Osteoblast (primary cell): ENCODE measurements at regions not wholly inside any gene's neighbourhood (a gene's known extent, or its start where the extent isn't known, plus 50 kb on each side); places are given as distances from the start of the nearest gene placed in this dataset.

Experiments used
- DNase-seq: peaks from one replicate; pipeline ENCODE4 v3.0.0; 2011; ENCODE audit warnings: low spot score, mixed read lengths; ENCODE audit not compliant: insufficient read length; ENCODE audit errors: missing footprints
- H2AFZ ChIP-seq: 2 replicates; pipeline ENCODE4 v1.6.0; 2011; ENCODE audit warnings: mild to moderate bottlenecking, low read length
- H3K27ac ChIP-seq: 2 replicates; pipeline ENCODE4 v1.5.1; 2011; ENCODE audit warnings: mild to moderate bottlenecking, low read depth, low read length, moderate library complexity
- H3K27me3 ChIP-seq: 2 replicates; pipeline ENCODE4 v1.6.0; 2012; ENCODE audit warnings: mild to moderate bottlenecking, control low read depth, inconsistent platforms, low read length, moderate library complexity; ENCODE audit not compliant: insufficient read depth
- H3K36me3 ChIP-seq: 2 replicates; pipeline ENCODE4 v1.5.1; 2011; ENCODE audit warnings: mild to moderate bottlenecking, low read length, control low read depth, moderate library complexity; ENCODE audit not compliant: insufficient read depth
- H3K4me1 ChIP-seq: 2 replicates; pipeline ENCODE4 v1.5.1; 2011; ENCODE audit warnings: mild to moderate bottlenecking, low read length, control low read depth, moderate library complexity; ENCODE audit not compliant: insufficient read depth
- H3K4me2 ChIP-seq: 2 replicates; pipeline ENCODE4 v1.6.0; 2011; ENCODE audit warnings: mild to moderate bottlenecking, low read length; ENCODE audit not compliant: insufficient read depth
- H3K4me3 ChIP-seq: fragments of 200-600 bp; sonication (generic); 3 replicates; pipeline ENCODE4 v1.5.1; 2012; ENCODE audit warnings: mild to moderate bottlenecking, low read length, inconsistent platforms; ENCODE audit not compliant: insufficient read depth
- H3K79me2 ChIP-seq: 2 replicates; pipeline ENCODE4 v1.6.0; 2012; ENCODE audit warnings: mild to moderate bottlenecking, low read length, control low read depth, inconsistent platforms; ENCODE audit not compliant: insufficient read depth
- H3K9me3 ChIP-seq: 2 replicates; pipeline ENCODE4 v1.5.1; 2011; ENCODE audit warnings: low read depth, low read length, control low read depth
- H4K20me1 ChIP-seq: 2 replicates; pipeline ENCODE4 v1.6.0; 2012; ENCODE audit warnings: mild to moderate bottlenecking, low read length, control low read depth; ENCODE audit not compliant: insufficient read depth
- TF ChIP-seq, protein P1 (sequence below): IDR thresholded peaks from 2 replicates; pipeline ENCODE4 v1.5.1; 2011; ENCODE audit warnings: mild to moderate bottlenecking, low read depth, low read length, moderate library complexity; ENCODE audit errors: extremely low read depth

DNA sequence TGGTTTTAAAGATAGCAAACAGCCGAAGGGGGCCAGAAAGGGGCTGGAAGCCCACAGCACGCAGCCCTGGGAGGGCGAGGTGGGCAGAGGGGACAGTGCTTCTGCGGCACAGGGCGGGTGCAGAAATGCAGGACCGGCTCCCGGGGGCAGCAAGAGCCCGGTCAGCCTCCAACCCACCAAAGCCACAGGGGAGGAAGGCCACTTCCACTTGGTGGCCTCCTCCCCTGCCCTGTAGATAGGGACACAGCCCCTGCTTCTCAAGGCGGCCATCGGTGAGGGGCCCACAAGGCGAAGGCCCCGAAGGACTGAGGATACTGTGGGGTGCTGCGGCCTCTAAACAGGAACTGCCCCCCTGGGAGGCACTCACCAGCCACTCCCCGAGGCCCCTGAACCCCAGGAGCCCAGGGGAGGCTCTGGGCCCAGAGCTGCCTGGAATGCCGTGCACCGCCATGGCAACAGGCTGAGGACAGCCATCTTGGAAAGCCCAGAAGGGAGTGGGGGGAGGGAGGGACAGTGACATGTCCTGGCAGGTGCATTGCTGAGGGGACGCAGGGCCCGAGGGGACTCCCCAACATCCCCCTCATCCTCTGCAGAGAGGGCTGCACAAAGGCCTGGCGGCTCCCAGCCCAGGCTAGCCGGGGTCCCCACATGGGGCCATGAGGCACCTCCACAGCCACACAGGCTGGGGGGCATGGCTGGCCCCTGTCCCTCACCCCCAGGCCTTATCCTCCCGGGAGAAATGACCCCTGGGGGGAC lies 114.7 kb downstream of the NCOR2 start:
- H3K79me2 ChIP-seq, result peaks cover 4% of the 10 kb centered on the region
- H3K9me3 ChIP-seq, result no peaks in the 10 kb centered on the region
- peaks cover 17% of the 10 kb centered on the region for H3K36me3 ChIP-seq
- H3K4me1 ChIP-seq, result peaks cover 30% of the 10 kb centered on the region
- H3K27ac ChIP-seq, result peak overlapping the region; percentile 64
- no peak for DNase-seq
- peaks cover 59% of the 10 kb centered on the region for H4K20me1 ChIP-seq
- H2AFZ ChIP-seq, result no peak overlapping the region
- no peak overlapping the region for H3K4me3 ChIP-seq
- H3K27me3 ChIP-seq, result no peaks in the 10 kb centered on the region
- no peak overlapping the region for H3K4me2 ChIP-seq
- TF ChIP-seq, protein P1, sequence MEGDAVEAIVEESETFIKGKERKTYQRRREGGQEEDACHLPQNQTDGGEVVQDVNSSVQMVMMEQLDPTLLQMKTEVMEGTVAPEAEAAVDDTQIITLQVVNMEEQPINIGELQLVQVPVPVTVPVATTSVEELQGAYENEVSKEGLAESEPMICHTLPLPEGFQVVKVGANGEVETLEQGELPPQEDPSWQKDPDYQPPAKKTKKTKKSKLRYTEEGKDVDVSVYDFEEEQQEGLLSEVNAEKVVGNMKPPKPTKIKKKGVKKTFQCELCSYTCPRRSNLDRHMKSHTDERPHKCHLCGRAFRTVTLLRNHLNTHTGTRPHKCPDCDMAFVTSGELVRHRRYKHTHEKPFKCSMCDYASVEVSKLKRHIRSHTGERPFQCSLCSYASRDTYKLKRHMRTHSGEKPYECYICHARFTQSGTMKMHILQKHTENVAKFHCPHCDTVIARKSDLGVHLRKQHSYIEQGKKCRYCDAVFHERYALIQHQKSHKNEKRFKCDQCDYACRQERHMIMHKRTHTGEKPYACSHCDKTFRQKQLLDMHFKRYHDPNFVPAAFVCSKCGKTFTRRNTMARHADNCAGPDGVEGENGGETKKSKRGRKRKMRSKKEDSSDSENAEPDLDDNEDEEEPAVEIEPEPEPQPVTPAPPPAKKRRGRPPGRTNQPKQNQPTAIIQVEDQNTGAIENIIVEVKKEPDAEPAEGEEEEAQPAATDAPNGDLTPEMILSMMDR, result no peak

DNA sequence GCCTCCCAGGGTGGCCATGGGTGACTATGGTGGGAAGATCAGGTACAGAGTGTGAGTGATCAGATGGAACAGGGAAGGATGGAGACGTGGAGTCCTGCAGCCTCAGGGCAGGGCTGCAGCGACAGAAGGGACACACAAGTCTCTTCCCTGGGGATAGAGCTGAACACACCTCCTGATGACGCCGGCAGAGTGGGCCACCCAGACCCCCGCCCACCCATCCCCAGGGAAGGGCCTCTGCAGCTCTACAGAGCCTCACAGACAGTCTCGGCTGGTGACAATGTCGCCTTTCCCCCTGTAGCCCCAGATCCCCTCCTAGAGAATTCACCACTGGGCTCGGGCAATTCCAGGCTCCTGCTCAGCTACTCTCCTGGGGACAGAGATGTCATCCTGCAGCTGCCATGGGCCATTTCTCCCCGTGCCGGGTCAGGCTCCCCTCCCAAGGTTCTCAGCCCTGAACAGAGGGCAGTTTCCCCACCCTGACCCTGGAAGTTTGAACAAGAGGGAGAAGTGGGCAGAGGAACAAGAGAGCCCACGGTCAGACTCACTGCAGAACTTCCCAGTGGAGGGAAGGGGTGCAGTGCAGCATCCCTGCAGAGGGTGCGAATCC lies 115.7 kb downstream of the NCOR2 start:
- Histone ChIP-seq H3K27ac (no peak overlapping the region), H4K20me1 (peaks cover 55% of the 10 kb centered on the region), H3K4me3 (no peak overlapping the region), H3K4me2 (no peak overlapping the region), H3K27me3 (no peaks in the 10 kb centered on the region), H3K36me3 (peaks cover 17% of the 10 kb centered on the region), H3K79me2 (peaks cover 4% of the 10 kb centered on the region), H3K9me3 (no peaks in the 10 kb centered on the region), H2AFZ (no peak overlapping the region), H3K4me1 (peaks cover 25% of the 10 kb centered on the region)
- DNase-seq, result no peak
- TF ChIP-seq, protein P1, result no peak

DNA sequence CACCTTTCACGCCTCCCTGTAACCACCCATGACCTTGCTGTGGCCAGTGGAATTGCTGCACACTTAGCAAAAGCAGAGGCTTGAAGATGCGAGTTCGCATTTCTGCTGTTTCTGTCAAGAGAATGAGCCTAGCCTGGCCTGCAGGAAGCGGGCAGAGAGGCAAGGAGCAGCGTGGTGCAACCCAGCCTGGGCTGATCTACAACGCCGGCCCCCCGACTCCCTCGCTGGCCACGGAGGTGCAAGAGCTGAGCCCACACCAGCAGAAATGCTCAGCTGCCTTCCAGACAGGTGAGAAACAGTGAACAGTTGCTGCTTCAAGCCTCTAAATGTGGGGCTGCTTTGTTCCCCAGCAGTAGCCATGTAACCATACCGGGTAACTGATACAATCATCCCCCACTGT lies 116.4 kb downstream of the NCOR2 start:
- peaks cover 25% of the 10 kb centered on the region for H3K4me1 ChIP-seq
- H3K4me2 ChIP-seq, result no peak overlapping the region
- no peak for DNase-seq
- no peak overlapping the region for H2AFZ ChIP-seq
- H4K20me1 ChIP-seq, result peaks cover 49% of the 10 kb centered on the region
- TF ChIP-seq, protein P1, result no peak
- no peaks in the 10 kb centered on the region for H3K9me3 ChIP-seq
- no peak overlapping the region for H3K4me3 ChIP-seq
- H3K27ac ChIP-seq, result no peak overlapping the region
- no peaks in the 10 kb centered on the region for H3K27me3 ChIP-seq
- peaks cover 4% of the 10 kb centered on the region for H3K79me2 ChIP-seq
- H3K36me3 ChIP-seq, result peaks cover 11% of the 10 kb centered on the region

DNA sequence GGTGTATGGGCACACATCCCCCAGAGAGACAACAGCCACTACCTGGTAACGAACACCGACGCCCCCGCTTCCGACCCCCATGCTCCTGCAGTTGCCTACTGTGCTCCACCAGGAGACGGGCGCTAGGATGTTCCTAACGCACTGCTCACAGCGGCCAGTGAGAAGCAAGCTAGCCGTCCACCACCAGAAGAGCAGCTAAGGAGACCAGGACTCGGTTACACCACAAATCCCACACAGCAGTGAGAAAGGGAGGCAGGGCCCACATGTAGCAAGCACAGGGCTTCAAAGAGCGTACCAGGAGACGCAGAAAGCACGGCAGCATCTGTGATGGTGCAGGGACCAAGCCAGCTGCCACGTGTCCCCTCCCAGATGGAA lies 117.0 kb downstream of the NCOR2 start:
- Histone ChIP-seq H3K4me2 (no peak overlapping the region), H3K27me3 (no peaks in the 10 kb centered on the region), H3K79me2 (peaks cover 8% of the 10 kb centered on the region), H3K4me1 (peaks cover 25% of the 10 kb centered on the region), H2AFZ (no peak overlapping the region), H3K4me3 (no peak overlapping the region), H3K9me3 (no peaks in the 10 kb centered on the region), H3K36me3 (peaks cover 8% of the 10 kb centered on the region), H3K27ac (no peak overlapping the region), H4K20me1 (peaks cover 45% of the 10 kb centered on the region)
- TF ChIP-seq, protein P1, result no peak
- no peak for DNase-seq
